SJCRH30 (cell line): ENCODE measurements at regions not wholly inside any gene's neighbourhood (a gene's known extent, or its start where the extent isn't known, plus 50 kb on each side); places are given as distances from the start of the nearest gene placed in this dataset.
"Not testable (repeated sequence)": the region's sequence is repeated elsewhere in the genome, so short reads cannot be mapped to it uniquely, and the experiment has no call there.

Experiments used
- DNase-seq, 2 experiments: peaks; one replicate each; pipeline ENCODE4 v3.0.0-alpha.2; 2015 to 2020
- H3K27ac ChIP-seq: fragments of 250-450 bp; sonication (Bioruptor Pico); 2 replicates; pipeline ENCODE4 v1.5.1; 2020; ENCODE audit warnings: mild to moderate bottlenecking, moderate library complexity
- H3K27me3 ChIP-seq: fragments of 250-450 bp; sonication (Bioruptor Pico); 2 replicates; pipeline ENCODE4 v1.5.1; 2020; ENCODE audit warnings: mild to moderate bottlenecking, moderate library complexity
- H3K36me3 ChIP-seq: fragments of 250-450 bp; sonication (Bioruptor Pico); 2 replicates; pipeline ENCODE4 v1.5.1; 2020; ENCODE audit warnings: mild to moderate bottlenecking, moderate library complexity
- H3K4me1 ChIP-seq: fragments of 250-450 bp; sonication (Bioruptor Pico); 2 replicates; pipeline ENCODE4 v1.5.1; 2020; ENCODE audit warnings: mild to moderate bottlenecking, moderate library complexity
- H3K4me3 ChIP-seq: fragments of 250-450 bp; sonication (Bioruptor Pico); 2 replicates; pipeline ENCODE4 v1.5.1; 2020; ENCODE audit warnings: mild to moderate bottlenecking, moderate library complexity
- H3K9me3 ChIP-seq: fragments of 250-450 bp; sonication (Bioruptor Pico); replicated peaks from 2 replicates; pipeline ENCODE4 v1.5.1; 2020; ENCODE audit warnings: mild to moderate bottlenecking, moderate library complexity

DNA sequence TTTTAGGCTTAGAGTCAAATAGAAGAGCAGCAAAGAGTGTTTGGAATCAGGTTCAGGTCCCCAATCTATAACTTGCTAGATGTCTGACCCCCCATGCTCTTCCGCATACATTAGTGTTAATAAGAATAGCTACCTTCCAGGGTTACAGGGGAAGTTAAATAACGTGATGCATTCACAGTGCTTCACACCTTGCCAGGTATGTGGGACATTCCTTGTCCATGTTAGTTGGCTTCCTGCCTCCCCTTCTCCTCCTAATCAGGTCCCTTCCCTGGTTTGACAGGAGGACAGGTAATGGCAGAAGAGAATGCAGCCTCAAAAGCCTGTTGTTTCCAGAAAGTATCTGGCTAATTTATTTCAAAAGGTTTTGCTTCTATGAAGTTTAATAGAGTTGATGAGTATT is 248.7 kb downstream of the MID1IP1 start:
- no peak for DNase-seq
- H3K27ac ChIP-seq: no peak overlapping the region

DNA sequence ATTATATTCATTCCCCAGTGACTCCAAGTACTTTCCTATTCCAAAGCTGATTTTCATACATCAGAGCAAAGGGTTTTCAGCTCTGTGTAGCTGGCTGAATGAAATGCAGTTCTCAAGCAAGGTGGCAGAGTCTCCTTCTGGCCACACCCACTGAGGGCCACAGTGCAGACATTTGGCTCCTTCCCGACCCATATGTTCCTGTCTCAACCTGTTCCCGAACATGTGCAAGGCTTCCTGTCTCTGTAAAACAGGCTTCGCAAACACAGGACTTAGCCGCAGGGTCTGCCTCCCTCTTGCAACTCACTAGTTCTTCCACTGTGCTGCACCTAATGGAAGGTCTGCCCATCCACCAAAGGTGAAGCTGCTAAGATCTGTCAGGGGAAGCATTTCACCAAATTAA is 249.2 kb downstream of the MID1IP1 start:
- H3K27me3 ChIP-seq: no peaks in the 10 kb centered on the region

More for the DNA sequence above, 248.7 kb downstream of the MID1IP1 start:
- no peaks in the 10 kb centered on the region for H3K4me1 ChIP-seq
- no peaks in the 10 kb centered on the region for H3K27me3 ChIP-seq
- H3K4me3 ChIP-seq: no peak overlapping the region
- no peaks in the 10 kb centered on the region for H3K36me3 ChIP-seq
- H3K9me3 ChIP-seq: no peaks in the 10 kb centered on the region

DNA sequence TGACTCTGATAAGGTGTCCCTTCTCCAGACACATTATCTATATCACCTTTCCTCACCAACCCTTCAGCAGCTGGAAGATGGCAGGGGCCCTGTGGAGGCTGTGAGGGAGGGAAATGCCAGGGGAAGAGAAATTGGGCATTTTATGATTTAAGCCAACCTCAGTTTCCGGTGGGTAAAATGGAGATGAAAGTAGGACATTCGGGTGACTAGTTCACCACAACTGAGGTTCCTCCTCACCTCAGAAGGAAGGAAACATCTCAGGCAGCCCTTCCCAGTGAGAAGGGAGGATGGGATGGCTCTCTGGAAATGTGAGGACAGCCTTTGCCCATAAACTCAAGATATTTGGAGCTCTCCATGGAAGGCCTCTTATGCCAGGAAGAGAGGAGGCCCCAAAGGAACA is 251.5 kb downstream of the MID1IP1 start:
- Histone ChIP-seq H3K4me1 (no peaks in the 10 kb centered on the region), H3K36me3 (no peaks in the 10 kb centered on the region), H3K27me3 (no peaks in the 10 kb centered on the region), H3K4me3 (no peak overlapping the region), H3K27ac (no peak overlapping the region), H3K9me3 (no peaks in the 10 kb centered on the region)
- DNase-seq: no peak

More for the DNA sequence above, 249.2 kb downstream of the MID1IP1 start:
- no peaks in the 10 kb centered on the region for H3K36me3 ChIP-seq
- no peak overlapping the region for H3K27ac ChIP-seq
- DNase-seq: no peak
- no peaks in the 10 kb centered on the region for H3K4me1 ChIP-seq
- no peaks in the 10 kb centered on the region for H3K9me3 ChIP-seq
- H3K4me3 ChIP-seq: no peak overlapping the region

DNA sequence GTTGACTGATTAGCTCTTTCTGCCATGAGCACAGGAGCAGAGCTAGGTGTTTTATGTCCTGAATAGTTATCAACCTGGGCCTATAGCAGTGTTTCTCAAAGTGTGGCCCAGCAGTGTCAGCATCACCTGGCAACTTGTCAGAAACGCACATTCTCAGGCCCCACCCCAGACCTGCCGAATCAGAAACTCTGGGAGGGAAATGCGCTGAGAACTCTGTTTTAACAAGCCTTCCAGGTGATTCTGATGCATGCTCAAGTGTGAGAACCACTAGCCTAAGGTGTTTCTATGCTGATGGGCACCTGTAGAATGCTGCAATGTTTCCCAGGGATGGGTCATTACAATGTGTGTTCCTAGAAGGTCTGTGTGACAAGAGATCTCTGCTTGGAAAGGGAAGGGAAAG is 257.5 kb downstream of the MID1IP1 start:
- Histone ChIP-seq H3K4me1 (0 out of 2 replicates have a peak, but pooled peaks cover 2% of the 10 kb centered on the region), H3K36me3 (no peaks in the 10 kb centered on the region), H3K9me3 (no peaks in the 10 kb centered on the region), H3K27ac (no peak overlapping the region), H3K27me3 (no peaks in the 10 kb centered on the region), H3K4me3 (no peak overlapping the region)
- no peak for DNase-seq

DNA sequence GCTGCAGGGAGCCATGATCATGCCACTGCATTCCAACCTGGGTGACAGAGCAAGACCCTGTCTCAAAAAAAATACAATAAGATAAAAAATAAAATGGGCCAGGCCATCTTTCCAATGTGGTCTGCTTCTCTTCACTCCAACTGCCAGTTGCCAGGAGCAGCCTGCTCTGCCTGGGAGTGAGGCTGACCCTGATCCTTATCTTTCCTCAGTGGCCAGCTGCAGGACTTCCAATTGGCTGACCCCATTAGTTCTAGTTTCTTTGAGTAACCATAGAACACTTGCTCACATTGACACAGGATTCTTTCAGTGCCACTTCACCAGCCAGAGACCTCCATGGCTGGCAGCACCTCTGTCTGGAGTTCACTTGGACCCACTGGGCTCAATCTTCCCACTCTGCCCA is 258.6 kb downstream of the MID1IP1 start:
- Histone ChIP-seq H3K4me1 (peaks cover 4% of the 10 kb centered on the region; the same call in 1 of the 2 replicates), H3K27me3 (no peaks in the 10 kb centered on the region), H3K36me3 (no peaks in the 10 kb centered on the region), H3K27ac (0 out of 2 replicates have a peak overlapping the region, but pooled peaks have one; percentile 26), H3K9me3 (no peaks in the 10 kb centered on the region), H3K4me3 (no peak overlapping the region)
- DNase-seq: peak; percentile 41 to 51

DNA sequence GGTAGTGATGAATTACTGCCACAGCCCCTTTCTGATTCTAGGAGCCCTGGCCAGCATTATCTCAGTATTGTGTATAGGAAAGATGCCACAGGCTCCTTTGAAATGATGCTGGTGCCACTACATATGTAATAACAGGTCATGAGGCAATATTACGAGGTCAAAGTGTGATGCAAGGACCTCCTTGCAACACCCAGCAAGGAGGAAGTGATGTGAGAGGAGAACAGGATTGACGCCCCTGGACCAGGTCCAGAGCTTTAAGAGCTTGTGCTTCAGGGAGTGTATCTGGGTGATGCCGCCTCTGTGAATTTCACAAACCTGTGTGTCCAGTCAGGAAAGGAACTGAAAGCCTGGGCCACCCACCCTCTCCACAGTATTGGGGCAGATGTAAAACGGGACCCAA is 261.8 kb downstream of the MID1IP1 start:
- H3K27ac ChIP-seq: no peak overlapping the region
- no peak for DNase-seq
- no peaks in the 10 kb centered on the region for H3K9me3 ChIP-seq
- no peaks in the 10 kb centered on the region for H3K36me3 ChIP-seq
- H3K4me1 ChIP-seq: peaks cover 13% of the 10 kb centered on the region
- H3K4me3 ChIP-seq: no peak overlapping the region
- no peaks in the 10 kb centered on the region for H3K27me3 ChIP-seq

DNA sequence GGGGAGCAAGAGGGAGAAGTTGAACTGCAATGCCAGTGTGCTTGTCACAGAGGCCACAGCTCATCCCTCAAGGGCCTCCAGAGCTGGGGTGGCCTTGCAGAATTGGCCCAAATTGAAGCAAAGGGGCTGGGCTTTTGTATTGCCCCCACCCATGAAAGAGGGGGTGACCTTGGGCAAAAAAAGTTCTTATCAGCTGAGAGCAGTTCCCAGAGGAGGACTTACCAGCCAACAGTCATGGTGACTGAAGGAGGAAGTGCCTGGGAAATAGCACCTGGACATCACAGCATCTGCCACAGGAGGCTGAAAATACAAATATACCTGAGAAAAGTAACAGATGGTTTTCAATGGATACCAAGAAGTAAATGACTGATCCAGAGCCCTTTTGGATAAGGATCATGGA is 262.4 kb downstream of the MID1IP1 start:
- no peak for DNase-seq
- Histone ChIP-seq H3K4me3 (no peak overlapping the region), H3K27ac (no peak overlapping the region)

DNA sequence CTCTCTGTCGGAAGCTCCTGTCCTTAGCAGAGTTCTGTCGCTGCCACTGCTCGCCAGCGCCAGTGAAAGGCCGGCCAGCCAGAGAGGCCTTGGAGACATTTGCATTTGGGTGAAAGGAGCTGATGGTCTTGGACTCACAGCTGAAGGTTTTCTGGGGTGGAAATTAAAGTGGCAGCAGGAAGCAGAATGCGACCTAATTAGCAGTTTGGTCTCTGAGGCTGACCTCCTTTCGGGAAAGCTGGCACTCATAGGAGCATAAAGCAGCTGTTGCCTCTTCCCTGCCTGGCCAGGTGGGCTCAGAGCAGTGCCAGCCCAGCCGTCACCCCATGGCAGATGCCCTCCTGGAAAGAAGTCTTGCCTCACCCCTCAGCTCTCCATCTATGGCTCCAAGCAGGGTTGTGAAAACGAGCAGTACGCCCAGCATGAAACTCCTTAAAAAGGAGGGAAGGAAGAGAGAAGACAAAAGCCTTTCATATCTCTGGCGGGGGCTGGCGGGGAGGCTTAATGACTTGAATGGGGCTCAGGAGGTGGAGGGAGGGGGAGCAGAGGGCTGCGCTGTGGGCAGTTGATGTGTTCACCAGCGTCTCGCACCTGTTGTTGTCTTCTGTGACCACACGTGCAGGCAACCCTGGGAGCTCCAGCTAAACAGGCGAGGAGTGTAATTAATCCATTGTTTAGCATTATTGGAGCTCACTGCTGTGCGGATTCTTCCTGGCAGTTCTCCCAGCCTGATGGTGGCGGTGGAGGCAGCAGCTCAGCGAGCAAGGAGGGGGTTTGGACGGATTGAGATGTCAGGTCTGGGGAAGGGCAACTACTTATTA is 264.0 kb downstream of the MID1IP1 start:
- no peaks in the 10 kb centered on the region for H3K9me3 ChIP-seq
- H3K27me3 ChIP-seq: no peaks in the 10 kb centered on the region
- H3K27ac ChIP-seq: peak overlapping the region; percentile 97
- H3K36me3 ChIP-seq: no peaks in the 10 kb centered on the region
- H3K4me3 ChIP-seq: peak overlapping the region; percentile 44
- peak; percentile 88 to 91 for DNase-seq
- peaks cover 11% of the 10 kb centered on the region for H3K4me1 ChIP-seq

More for the DNA sequence above, 262.4 kb downstream of the MID1IP1 start:
- Histone ChIP-seq H3K36me3 (no peaks in the 10 kb centered on the region), H3K4me1 (peaks cover 13% of the 10 kb centered on the region), H3K27me3 (no peaks in the 10 kb centered on the region), H3K9me3 (no peaks in the 10 kb centered on the region)

DNA sequence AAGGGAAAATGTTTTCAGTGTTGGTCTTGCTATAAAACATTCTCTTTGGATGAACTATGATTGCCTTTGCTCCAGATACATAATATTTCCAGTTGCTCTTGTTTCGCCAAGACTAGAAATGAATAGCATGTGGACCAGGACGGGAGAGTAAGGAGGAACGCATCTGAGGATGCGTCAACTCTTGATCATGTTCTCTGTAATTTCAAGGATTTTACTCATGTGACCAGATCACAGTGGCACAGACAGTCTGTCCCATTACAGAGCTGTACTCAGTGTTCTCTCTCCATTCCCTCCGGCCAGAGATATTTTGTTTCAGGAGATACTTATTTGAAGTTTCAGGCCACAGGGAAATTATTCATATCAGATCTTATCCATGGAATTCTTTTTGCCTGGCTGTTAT is 266.6 kb downstream of the MID1IP1 start:
- Histone ChIP-seq H3K9me3 (no peaks in the 10 kb centered on the region), H3K4me1 (peaks cover 28% of the 10 kb centered on the region), H3K27ac (no peak overlapping the region), H3K36me3 (no peaks in the 10 kb centered on the region), H3K27me3 (no peaks in the 10 kb centered on the region), H3K4me3 (no peak overlapping the region)
- no peak for DNase-seq

DNA sequence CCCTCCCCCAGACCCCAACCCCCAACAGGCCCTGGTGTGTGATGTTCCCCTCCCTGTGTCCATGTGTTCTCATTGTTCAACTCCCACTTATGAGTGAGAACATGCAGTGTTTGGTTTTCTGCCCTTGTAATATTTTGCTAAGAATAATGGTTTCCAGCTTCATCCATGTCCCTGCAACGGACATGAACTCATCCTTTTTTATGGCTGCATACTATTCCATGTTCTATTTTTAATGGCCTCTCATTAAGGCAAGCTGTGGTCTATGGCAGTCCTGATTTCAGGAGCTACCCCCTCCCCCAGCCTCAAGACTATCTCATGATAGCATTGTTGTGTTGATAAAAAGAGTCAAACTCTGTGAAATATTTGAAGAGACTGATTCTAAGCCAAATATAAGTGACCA is 267.4 kb downstream of the MID1IP1 start:
- H3K9me3 ChIP-seq, H3K27ac ChIP-seq, H3K27me3 ChIP-seq, DNase-seq, H3K36me3 ChIP-seq, H3K4me3 ChIP-seq: not testable (repeated sequence)
- H3K4me1 ChIP-seq: peaks cover 28% of the 10 kb centered on the region

DNA sequence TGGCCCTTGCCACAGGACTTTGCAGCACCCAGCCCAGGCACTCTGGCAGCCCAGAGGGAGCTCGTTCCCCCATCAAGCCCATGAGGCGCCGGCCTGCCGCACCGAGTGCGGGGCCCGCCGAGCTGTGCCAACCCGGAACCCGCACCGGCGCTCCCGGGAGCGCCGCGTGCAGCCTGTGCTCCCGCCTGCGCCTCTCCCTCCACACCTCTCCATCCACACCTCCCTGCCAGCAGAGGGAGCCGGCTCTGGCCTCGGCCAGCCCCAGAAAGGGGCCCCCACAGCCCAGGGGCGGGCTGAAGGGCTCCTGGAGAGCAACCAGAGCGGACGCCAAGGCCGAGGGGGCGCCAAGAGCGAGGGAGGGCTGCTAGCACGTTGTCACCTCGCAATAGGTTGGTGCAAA is 268.8 kb downstream of the MID1IP1 start:
- Histone ChIP-seq H3K27me3 (no peaks in the 10 kb centered on the region), H3K4me3 (no peak overlapping the region), H3K4me1 (peaks cover 25% of the 10 kb centered on the region), H3K9me3 (no peaks in the 10 kb centered on the region), H3K36me3 (no peaks in the 10 kb centered on the region), H3K27ac (no peak overlapping the region)
- DNase-seq: no peak

DNA sequence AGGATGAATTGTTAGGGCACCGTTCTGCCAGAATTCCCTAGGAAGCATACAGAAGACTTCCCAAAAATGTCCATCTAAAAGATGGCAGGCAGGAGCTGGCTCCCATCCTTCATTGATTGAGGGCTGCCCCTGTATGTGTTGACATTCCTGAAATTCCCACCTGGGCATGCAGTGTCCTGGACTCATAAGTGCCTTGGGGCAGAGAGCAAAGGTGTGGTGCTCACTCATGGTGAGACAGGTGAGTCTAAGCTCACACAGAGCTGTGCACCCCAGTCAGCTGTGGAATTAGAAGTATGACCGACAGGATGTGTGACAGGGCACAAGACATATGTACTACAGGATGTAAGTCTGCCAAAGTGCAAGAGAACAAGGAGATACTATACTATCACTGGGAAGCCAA is 271.9 kb downstream of the MID1IP1 start:
- H3K36me3 ChIP-seq: no peaks in the 10 kb centered on the region
- H3K4me1 ChIP-seq: peaks cover 17% of the 10 kb centered on the region
- H3K4me3 ChIP-seq: no peak overlapping the region
- no peaks in the 10 kb centered on the region for H3K27me3 ChIP-seq
- no peaks in the 10 kb centered on the region for H3K9me3 ChIP-seq
- no peak overlapping the region for H3K27ac ChIP-seq
- no peak for DNase-seq

DNA sequence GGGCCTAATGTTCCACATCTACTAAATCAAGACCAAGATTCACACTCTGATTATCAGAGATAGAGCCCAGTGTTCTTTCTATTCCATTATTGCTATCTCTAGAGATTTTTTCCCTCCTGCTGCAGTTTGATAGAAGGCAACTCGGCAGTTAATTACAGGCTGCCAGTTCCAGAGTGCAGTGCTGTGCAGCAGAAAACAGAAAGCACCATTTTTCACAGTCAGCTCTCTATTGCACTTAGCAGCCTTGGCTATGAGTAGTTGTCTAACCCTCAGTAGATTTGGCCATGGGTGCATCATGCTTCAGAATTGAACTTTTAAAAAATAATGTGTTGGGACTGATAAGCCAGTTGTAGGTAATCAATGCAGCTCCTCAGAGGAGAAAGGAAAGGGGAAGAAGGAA is 295.3 kb downstream of the MID1IP1 start:
- DNase-seq: no peak
- Histone ChIP-seq H3K4me1 (no peaks in the 10 kb centered on the region), H3K9me3 (no peaks in the 10 kb centered on the region), H3K27ac (no peak overlapping the region), H3K4me3 (no peak overlapping the region), H3K36me3 (no peaks in the 10 kb centered on the region), H3K27me3 (no peaks in the 10 kb centered on the region)

DNA sequence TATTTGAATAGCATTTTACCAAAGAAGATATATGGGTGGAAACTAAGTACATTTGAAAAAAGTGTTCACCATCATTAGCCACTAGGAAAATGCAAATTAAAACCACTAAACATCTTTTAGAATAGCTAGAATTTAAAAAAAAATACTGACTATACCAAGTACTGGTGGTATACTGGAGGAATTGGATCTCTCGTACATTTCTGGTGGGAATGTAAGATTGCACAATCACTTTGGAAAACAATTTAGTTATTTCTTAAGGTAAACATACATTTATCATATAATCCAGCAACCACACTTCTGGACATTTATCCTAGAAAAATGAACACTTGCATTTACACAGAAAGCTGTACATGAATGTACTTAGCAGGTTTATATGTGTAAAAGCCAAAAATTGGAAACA is 303.5 kb downstream of the MID1IP1 start:
- no peak for DNase-seq
- Histone ChIP-seq H3K27me3 (no peaks in the 10 kb centered on the region), H3K9me3 (no peaks in the 10 kb centered on the region), H3K36me3 (no peaks in the 10 kb centered on the region), H3K4me1 (no peaks in the 10 kb centered on the region), H3K4me3 (no peak overlapping the region), H3K27ac (no peak overlapping the region)

DNA sequence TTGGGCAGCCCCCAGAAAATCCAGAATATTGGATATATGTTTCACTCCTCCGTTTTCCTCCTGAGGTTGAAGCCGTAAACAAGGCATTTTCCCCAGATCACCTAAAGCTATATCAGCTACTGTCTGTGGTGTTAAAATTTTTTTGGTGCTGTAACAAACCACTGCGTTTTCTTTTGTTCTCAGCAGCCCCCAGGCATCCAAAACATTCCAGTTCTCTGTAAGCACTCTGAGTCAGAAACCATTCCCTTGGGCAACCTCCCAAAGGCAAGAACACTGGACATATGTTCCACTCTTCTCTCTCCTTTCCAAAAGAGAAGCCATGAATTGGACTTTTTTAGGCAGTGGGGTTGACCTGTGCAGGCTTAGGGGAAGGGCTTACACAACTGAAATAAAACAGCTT is 310.9 kb downstream of the MID1IP1 start:
- no peak for DNase-seq
- Histone ChIP-seq H3K4me1 (no peaks in the 10 kb centered on the region), H3K9me3 (no peaks in the 10 kb centered on the region), H3K27me3 (no peaks in the 10 kb centered on the region), H3K27ac (no peak overlapping the region), H3K4me3 (no peak overlapping the region), H3K36me3 (no peaks in the 10 kb centered on the region)

DNA sequence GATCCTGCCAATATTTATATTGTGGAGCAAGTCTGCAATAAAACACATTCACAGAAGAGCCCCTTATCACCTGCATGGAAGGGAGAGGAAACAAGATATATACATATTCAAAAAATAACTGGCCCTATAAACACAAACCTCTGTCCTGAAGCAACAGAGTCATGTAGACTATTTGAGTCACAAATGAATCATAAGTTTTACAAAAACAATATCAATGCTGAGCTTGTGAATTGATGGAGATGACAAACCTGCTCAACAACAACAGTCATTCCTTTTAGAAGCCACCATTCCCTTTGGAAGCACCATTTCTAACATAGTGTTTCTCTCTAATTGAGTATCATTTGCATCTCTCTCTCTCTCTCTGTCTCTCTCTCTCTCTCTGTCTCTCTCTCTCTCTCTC is 313.9 kb downstream of the MID1IP1 start:
- no peaks in the 10 kb centered on the region for H3K36me3 ChIP-seq
- no peak overlapping the region for H3K27ac ChIP-seq
- DNase-seq: no peak
- no peaks in the 10 kb centered on the region for H3K4me1 ChIP-seq
- no peak overlapping the region for H3K4me3 ChIP-seq
- no peaks in the 10 kb centered on the region for H3K9me3 ChIP-seq
- H3K27me3 ChIP-seq: no peaks in the 10 kb centered on the region
